RWPE1 (cell line): ENCODE measurements at regions not wholly inside any gene's neighbourhood (a gene's known extent, or its start where the extent isn't known, plus 50 kb on each side); places are given as distances from the start of the nearest gene placed in this dataset.

Source experiments
- CTCF ChIA-PET: fragments of 350-600 bp; sonication (Branson Sonifier 250); formaldehyde crosslinking; extraction: SDS; loops from one replicate; lab custom pipeline; 2021; lab: Yijun Ruan, JAX
- POLR2A ChIA-PET: fragments of 400-600 bp; formaldehyde crosslinking; extraction: SDS; loops from one replicate; lab custom pipeline; 2020; ENCODE audit warnings: antibody characterized with exemption; ENCODE audit not compliant: low non-redundant PET; lab: Yijun Ruan, JAX
- DNase-seq: peaks from one replicate; pipeline ENCODE4 v3.0.0; 2012; ENCODE audit warnings: low spot score
- H3K27ac ChIP-seq: fragments of 450-650 bp; 2 replicates; pipeline ENCODE4 v1.5.1; 2017
- CTCF ChIP-seq: fragments of 450-650 bp; conservative IDR thresholded peaks from 2 replicates; pipeline ENCODE4 v1.5.1; 2017; ENCODE audit warnings: low read depth, mild to moderate bottlenecking

GRCh38 chr2:71879509-71880184, 268.0 kb downstream of the CYP26B1 start:
- no peak overlapping the region for H3K27ac ChIP-seq
- ChIA-PET CTCF (interaction anchor here (1.0 kb wide), 1 partner anchor 271 kb away, joined by 4 read pairs; no protein-coding TSS in a partner anchor), POLR2A (no interaction called here)
- no peak for DNase-seq
- no peak for TF ChIP-seq CTCF

GRCh38 chr2:71878626-71879508, 268.8 kb downstream of the CYP26B1 start:
- CTCF ChIA-PET: no interaction called here

GRCh38 chr2:71877636-71878035, 270.0 kb downstream of the CYP26B1 start:
- no peak overlapping the region for H3K27ac ChIP-seq
- TF ChIP-seq CTCF: no peak
- no peak for DNase-seq
- ChIA-PET CTCF (no interaction called here), POLR2A (no interaction called here)

More at GRCh38 chr2:71878626-71879508, 268.8 kb downstream of the CYP26B1 start:
- POLR2A ChIA-PET: no interaction called here
- DNase-seq: no peak
- no peak for TF ChIP-seq CTCF
- no peak overlapping the region for H3K27ac ChIP-seq

- POLR2A ChIA-PET: no interaction called here
- TF ChIP-seq CTCF: no peak
- no peak overlapping the region for H3K27ac ChIP-seq
- CTCF ChIA-PET: no interaction called here
- no peak for DNase-seq
Observed at GRCh38 chr2:71876542-71877451, 270.9 kb downstream of the CYP26B1 start.

- DNase-seq: no peak
- no peak overlapping the region for H3K27ac ChIP-seq
- CTCF ChIA-PET: interaction anchor here (0.6 kb wide), 1 partner anchor 116 kb away, joined by 3 read pairs; no protein-coding TSS in a partner anchor
- POLR2A ChIA-PET: no interaction called here
- no peak for TF ChIP-seq CTCF
Observed at GRCh38 chr2:71872466-71873051, 275.1 kb downstream of the CYP26B1 start.
